ENCODE measurements at regions not wholly inside any gene's neighbourhood (a gene's known extent, or its start where the extent isn't known, plus 50 kb on each side); places are given as distances from the start of the nearest gene placed in this dataset.

DNA sequence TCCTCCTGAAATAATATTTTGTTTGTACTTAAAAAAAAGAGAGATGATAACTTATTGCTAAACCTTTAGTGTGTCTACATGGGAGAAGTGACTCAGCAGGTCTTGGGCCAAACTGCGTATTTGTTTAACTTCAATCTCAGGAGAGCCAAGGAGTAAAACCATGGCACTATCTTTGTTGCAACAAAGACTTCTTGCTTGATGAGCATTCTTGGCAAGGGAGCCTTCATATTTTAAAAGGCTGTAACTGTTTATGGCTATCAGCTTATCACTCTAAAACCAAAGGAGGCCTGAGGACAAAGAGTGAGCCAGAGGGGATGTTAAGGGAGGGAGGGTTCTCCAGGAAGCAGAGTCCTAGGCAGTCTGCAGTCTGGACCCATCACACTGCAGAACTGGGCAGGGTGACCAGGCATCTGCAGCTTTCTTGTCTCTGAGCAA lies 216.2 kb upstream of the S1PR3 start:
- DNase-seq (ENCODE audit: low read depth), result peak; percentile 69
- TF ChIP-seq, protein P1, sequence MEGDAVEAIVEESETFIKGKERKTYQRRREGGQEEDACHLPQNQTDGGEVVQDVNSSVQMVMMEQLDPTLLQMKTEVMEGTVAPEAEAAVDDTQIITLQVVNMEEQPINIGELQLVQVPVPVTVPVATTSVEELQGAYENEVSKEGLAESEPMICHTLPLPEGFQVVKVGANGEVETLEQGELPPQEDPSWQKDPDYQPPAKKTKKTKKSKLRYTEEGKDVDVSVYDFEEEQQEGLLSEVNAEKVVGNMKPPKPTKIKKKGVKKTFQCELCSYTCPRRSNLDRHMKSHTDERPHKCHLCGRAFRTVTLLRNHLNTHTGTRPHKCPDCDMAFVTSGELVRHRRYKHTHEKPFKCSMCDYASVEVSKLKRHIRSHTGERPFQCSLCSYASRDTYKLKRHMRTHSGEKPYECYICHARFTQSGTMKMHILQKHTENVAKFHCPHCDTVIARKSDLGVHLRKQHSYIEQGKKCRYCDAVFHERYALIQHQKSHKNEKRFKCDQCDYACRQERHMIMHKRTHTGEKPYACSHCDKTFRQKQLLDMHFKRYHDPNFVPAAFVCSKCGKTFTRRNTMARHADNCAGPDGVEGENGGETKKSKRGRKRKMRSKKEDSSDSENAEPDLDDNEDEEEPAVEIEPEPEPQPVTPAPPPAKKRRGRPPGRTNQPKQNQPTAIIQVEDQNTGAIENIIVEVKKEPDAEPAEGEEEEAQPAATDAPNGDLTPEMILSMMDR (IDR thresholded peaks at IDR 0.05; ENCODE audit: low read depth, low read length, missing control alignments), result no peak
- in situ Hi-C loops (cut with HindIII; ENCODE audit: low sequenced_read_pairs), result no loop called here
- H3K4me3 ChIP-seq (ENCODE audit: low read depth, low read length), result no peak overlapping the region

DNA sequence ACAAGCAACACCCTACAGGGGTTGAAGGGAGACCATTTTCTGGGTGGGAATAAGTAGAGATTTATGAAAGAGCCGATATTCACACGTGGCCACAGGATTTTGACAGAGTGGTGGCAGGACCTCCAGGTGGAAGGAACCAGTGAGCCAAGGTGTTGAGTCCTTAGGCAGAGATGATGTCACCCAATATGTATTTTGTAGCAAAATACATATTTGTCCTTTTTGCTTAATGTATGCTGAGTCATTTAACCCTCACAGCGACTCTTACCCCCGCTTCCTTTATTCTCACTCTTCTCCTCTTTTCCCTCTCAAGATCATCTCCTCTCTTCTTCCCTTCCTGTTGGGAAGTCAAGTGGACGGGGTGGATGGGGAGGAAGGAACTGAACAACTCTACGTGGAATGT lies 215.7 kb upstream of the S1PR3 start:
- in situ Hi-C loops (cut with HindIII; ENCODE audit: low sequenced_read_pairs), result no loop called here
- H3K4me3 ChIP-seq (ENCODE audit: low read depth, low read length), result no peak overlapping the region
- TF ChIP-seq, protein P1 (IDR thresholded peaks at IDR 0.05; ENCODE audit: low read depth, low read length, missing control alignments), result no peak
- no peak for DNase-seq (ENCODE audit: low read depth)

DNA sequence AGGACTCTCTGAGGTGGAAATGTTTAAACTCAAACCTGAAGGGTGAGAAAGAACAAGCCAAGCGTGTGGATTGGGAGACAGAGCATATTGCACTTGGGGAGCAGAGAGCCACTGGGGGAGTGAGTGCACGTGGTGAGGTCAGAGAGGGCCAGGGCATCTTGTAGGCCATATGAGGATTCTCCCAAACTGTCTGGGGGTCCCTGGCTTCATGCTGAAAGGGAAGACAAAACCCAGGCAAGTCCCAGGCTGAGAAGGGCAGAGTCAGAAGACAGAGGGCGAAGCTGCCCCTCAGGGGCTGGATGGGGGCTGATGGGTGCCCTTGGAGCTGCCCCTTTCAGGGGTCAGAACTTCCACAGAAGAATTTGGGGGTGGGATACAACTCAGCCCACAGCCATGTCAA lies 215.3 kb upstream of the S1PR3 start:
- TF ChIP-seq, protein P1 (IDR thresholded peaks at IDR 0.05; ENCODE audit: low read depth, low read length, missing control alignments), result no peak
- in situ Hi-C loops (cut with HindIII; ENCODE audit: low sequenced_read_pairs), result no loop called here
- H3K4me3 ChIP-seq (ENCODE audit: low read depth, low read length), result no peak overlapping the region
- DNase-seq (ENCODE audit: low read depth), result no peak

DNA sequence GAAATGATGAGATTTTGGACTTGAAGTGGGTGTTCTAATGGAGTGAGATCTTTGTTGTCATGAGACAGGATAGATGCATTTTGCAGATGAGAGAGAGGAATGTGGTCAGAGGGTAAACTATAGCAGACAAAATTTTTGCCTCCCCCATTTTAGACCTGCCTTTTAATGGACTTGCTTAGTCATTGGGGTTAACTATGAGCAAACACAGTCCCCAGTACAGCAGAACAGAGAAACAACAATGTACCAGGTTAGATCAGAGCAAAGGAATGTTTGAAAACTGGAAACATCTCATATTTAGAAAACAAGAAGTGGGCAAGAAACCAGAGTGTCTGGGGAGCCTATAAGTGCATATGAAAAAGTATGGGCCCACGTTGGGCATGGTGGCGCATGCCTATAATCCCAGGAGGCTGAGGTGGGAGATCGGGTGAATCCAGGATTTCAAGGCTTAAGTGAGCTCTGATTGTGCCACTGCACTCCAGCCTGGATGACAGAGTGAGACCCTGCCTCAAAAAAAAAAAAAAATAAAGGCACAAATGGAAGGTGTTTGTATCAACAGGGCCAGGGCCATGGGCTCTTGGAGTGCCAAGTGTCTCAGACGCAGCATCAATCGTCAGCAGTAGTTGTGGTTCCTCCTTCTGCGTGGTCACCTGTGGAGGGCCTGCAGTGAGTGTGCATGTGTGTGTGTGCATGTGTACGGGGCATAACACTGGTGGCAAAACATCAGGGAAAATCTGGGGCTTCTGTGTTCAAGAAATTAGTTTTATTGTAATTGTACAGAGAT lies 214.4 kb upstream of the S1PR3 start:
- TF ChIP-seq, protein P1 (IDR thresholded peaks at IDR 0.05; ENCODE audit: low read depth, low read length, missing control alignments), result no peak
- in situ Hi-C loops (cut with HindIII; ENCODE audit: low sequenced_read_pairs), result no loop called here
- DNase-seq (ENCODE audit: low read depth), result peak; percentile 61
- H3K4me3 ChIP-seq (ENCODE audit: low read depth, low read length), result no peak overlapping the region

DNA sequence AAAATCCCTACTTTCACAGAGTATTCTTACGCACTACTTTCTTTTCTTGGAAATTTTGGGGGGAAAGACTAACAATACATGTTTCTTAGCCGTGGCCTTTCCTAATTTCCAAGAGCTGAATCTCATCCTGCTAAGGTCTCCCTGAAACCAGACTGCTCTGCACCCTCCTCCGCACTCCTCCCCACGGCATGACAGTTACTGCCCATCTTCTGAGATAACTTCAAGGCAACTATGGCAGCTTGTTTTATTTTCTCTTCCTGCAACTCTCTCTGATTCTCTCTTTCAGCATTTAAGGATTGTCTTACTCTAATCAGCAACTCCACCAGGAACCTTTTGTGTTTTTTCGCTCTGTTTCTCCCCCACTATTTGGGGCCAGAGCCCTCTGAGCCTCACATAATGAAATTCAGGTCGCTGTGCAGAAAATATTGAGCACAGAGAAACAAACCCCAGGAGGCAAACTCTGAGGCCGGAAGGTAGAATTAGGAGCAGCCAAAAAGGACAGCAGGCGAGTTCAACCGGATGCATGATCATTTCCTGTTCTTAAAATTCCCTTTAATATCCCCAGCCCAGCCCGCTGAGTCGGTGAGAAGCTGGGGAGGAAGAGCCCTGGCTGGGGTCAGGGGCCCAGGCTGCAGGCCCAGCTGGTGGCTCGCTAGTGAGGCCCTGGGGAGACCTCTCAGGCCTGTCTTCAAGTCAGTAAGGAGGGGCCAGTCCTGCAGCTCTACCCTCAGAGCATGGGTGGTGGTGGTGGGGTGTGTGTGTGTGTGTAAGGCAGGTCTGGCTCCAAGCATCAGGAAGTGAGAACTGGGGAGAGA lies 213.6 kb upstream of the S1PR3 start:
- TF ChIP-seq, protein P1 (IDR thresholded peaks at IDR 0.05; ENCODE audit: low read depth, low read length, missing control alignments), result no peak
- in situ Hi-C loops (cut with HindIII; ENCODE audit: low sequenced_read_pairs), result no loop called here
- DNase-seq (ENCODE audit: low read depth), result no peak
- no peak overlapping the region for H3K4me3 ChIP-seq (ENCODE audit: low read depth, low read length)

DNA sequence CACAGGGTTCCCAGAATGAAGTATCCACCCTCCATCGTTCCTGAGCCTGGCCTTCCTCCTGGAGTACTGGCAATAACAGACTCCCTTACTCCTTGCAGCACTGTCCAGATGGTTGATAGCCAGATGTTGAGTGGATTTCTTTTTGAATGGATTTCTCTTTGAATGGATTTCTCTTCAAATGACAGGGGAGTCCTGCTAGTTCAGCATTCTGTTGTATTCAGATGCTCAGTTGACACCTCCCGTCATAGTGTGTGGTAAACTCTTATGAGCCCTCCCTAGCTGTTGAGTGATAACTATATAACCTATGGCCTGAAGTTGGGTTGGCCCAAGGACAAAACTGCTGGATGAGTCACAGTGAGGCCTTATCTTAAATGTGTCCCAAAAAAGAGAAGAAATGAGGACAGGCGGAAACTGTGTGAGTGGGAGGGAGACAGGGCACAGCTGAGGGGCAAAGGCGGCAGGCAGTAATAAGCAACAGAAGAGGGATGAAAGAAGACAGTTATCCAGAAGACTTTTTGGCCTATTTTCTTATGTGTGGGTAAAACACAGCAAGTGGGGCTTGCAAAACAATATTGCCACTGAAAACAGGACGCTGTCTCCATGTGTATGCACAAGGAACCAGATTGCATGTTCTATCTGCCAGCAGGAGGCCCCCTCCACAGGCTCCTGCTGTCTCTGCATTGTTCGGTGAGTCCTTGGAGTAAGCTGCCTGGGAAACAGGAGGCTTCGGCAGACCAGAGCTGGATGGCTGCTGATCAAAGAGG lies 209.5 kb upstream of the S1PR3 start:
- TF ChIP-seq, protein P1 (IDR thresholded peaks at IDR 0.05; ENCODE audit: low read depth, low read length, missing control alignments), result peak; percentile 63
- DNase-seq (ENCODE audit: low read depth), result peak; percentile 64
- no peak overlapping the region for H3K4me3 ChIP-seq (ENCODE audit: low read depth, low read length)
- in situ Hi-C loops (cut with HindIII; ENCODE audit: low sequenced_read_pairs), result no loop called here
